ENCODE measurements at regions not wholly inside any gene's neighbourhood (a gene's known extent, or its start where the extent isn't known, plus 50 kb on each side); places are given as distances from the start of the nearest gene placed in this dataset.

DNA sequence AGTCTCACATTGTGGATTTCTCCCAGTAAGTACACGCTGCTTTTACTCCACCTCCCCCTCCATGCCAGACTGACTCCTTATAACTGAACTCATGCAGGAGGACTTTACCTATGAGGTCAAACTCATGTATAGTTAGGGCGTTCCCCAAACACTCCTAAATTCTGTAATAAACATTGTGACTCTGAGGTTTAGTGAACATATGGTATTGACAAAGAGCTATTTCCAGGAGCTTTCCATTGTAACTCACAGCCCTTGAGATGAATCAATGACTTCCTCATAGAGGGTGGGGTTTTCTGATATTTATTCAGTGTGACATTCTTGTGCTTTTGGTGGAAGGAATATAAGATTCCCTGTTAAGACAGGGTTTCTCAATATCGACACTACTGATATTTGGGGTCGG is 337.4 kb upstream of the SLC14A2 start (continued):
- TF ChIP-seq BMI1 (IDR thresholded peaks at IDR 0.05; ENCODE audit: borderline replicate concordance), result no peak
- TF ChIP-seq, protein P1, sequence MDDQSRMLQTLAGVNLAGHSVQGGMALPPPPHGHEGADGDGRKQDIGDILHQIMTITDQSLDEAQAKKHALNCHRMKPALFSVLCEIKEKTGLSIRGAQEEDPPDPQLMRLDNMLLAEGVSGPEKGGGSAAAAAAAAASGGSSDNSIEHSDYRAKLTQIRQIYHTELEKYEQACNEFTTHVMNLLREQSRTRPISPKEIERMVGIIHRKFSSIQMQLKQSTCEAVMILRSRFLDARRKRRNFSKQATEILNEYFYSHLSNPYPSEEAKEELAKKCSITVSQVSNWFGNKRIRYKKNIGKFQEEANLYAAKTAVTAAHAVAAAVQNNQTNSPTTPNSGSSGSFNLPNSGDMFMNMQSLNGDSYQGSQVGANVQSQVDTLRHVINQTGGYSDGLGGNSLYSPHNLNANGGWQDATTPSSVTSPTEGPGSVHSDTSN (IDR thresholded peaks at IDR 0.05; ENCODE audit: insufficient replicate concordance, low read depth, low read length), result no peak

DNA sequence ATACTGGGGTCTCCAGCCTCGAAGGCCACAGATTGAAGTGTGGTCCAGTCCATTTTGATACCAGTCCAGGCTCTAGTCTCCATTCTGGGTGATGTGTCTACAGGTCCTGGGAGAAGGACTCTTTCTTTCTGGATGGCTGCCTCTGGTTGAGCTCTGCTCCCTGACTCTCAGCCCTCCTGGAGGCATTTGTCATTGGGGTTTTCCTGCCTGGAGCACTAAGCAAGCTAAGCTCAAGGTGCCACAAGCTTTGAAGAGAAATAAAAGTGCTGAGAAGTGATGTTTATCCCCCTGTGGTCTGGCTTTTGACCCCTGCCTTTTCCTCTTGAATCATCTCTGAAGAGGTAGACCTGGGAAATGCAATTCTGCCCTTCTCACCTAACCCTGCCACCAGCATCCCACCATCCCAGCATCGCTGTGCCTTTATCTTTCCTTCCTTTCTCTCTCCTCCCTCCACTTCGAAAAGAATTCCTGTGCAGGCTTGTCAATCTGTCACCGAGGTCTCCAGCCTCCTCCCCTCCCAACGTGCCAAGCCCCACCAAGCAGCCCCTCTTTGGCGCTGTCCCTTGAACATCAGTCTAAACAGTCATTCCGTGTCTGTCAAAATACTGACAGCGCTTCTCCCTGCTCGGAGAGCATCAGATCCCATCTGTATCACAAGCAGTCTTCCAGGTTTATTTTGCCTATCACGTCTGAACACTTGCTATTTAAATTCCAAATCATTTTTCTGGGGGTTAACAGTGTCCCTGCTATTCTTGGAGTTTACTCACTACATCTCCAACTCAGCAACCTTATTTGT is 334.6 kb upstream of the SLC14A2 start:
- ATAC-seq, result no peak
- TF ChIP-seq FOXK2 (IDR thresholded peaks at IDR 0.05), result no peak
- no peak for TF ChIP-seq TAF1 (IDR thresholded peaks at IDR 0.05; ENCODE audit: borderline replicate concordance, low read depth, low read length)
- TF ChIP-seq NFIC (IDR thresholded peaks at IDR 0.05; ENCODE audit: low read depth, low read length), result no peak
- TF ChIP-seq POLR2AphosphoS2 (IDR thresholded peaks at IDR 0.05; ENCODE audit: low read depth, low read length), result no peak
- no peak for TF ChIP-seq SP1 (IDR thresholded peaks at IDR 0.05; ENCODE audit: low read depth, low read length)
- TF ChIP-seq MTA3 (IDR thresholded peaks at IDR 0.05; ENCODE audit: borderline replicate concordance, low read length), result no peak
- TF ChIP-seq, protein P2, sequence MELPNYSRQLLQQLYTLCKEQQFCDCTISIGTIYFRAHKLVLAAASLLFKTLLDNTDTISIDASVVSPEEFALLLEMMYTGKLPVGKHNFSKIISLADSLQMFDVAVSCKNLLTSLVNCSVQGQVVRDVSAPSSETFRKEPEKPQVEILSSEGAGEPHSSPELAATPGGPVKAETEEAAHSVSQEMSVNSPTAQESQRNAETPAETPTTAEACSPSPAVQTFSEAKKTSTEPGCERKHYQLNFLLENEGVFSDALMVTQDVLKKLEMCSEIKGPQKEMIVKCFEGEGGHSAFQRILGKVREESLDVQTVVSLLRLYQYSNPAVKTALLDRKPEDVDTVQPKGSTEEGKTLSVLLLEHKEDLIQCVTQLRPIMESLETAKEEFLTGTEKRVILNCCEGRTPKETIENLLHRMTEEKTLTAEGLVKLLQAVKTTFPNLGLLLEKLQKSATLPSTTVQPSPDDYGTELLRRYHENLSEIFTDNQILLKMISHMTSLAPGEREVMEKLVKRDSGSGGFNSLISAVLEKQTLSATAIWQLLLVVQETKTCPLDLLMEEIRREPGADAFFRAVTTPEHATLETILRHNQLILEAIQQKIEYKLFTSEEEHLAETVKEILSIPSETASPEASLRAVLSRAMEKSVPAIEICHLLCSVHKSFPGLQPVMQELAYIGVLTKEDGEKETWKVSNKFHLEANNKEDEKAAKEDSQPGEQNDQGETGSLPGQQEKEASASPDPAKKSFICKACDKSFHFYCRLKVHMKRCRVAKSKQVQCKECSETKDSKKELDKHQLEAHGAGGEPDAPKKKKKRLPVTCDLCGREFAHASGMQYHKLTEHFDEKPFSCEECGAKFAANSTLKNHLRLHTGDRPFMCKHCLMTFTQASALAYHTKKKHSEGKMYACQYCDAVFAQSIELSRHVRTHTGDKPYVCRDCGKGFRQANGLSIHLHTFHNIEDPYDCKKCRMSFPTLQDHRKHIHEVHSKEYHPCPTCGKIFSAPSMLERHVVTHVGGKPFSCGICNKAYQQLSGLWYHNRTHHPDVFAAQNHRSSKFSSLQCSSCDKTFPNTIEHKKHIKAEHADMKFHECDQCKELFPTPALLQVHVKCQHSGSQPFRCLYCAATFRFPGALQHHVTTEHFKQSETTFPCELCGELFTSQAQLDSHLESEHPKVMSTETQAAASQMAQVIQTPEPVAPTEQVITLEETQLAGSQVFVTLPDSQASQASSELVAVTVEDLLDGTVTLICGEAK (IDR thresholded peaks at IDR 0.05; ENCODE audit: borderline replicate concordance), result no peak
- no peak for TF ChIP-seq ZNF622 (IDR thresholded peaks at IDR 0.05)
- TF ChIP-seq RAD21 (IDR thresholded peaks at IDR 0.05; ENCODE audit: insufficient read depth, low read depth, low read length), result no peak
- H3K9ac ChIP-seq (ENCODE audit: control insufficient read depth, insufficient read depth, low read length), result no peak overlapping the region
- intact Hi-C loops (cut with micrococcal nuclease; ENCODE audit: unreplicated experiment), result no loop called here
- CTCF ChIA-PET, result no interaction called here
- SMC1A ChIA-PET (ENCODE audit: uncharacterized antibody, unreplicated experiment), result no interaction called here
- H3K27me3 ChIP-seq (replicated peaks in 1 of 2; ENCODE audit: control insufficient read depth in 2 of 2, insufficient read depth in 2 of 2, low read length in 1 of 2), result peaks cover 3% of the 10 kb centered on the region in 2 experiments
- no peaks in the 10 kb centered on the region for H3K79me2 ChIP-seq (ENCODE audit: control insufficient read depth, insufficient read depth, low read length)
- no peaks in the 10 kb centered on the region for H3K9me3 ChIP-seq (replicated peaks; ENCODE audit: control insufficient read depth, insufficient read depth, low read length)
- 21% methylated on average over 10 of the region's 10 CpGs for WGBS (ENCODE audit: insufficient coverage, insufficient replicate concordance, low lambda C conversion rate, missing lambda C conversion rate)
- DNase-seq (ENCODE audit: low read depth, low spot score), result no peak
- no peaks in the 10 kb centered on the region for H3K36me3 ChIP-seq (ENCODE audit: control insufficient read depth in 2 of 2, insufficient read depth in 2 of 2, low read length in 1 of 2)
- POLR2A ChIA-PET, result no interaction called here
- H3K4me2 ChIP-seq (ENCODE audit: control insufficient read depth, insufficient read depth), result no peak overlapping the region
- no TSS peak for BruUV-seq (replicated peaks)
- H4K20me1 ChIP-seq (ENCODE audit: control insufficient read depth, insufficient read depth), result no peaks in the 10 kb centered on the region
- H3K27ac ChIP-seq (ENCODE audit: control insufficient read depth, insufficient read depth), result no peak overlapping the region
- no peak overlapping the region for H2AFZ ChIP-seq (ENCODE audit: control insufficient read depth, low read depth, low read length)
- in situ Hi-C loops (cut with MboI), result no loop called here
- no peak for FAIRE-seq
- RAD21 ChIA-PET (ENCODE audit: unreplicated experiment), result no interaction called here
- H3K4me1 ChIP-seq (ENCODE audit: control insufficient read depth, insufficient read depth, low read length), result no peaks in the 10 kb centered on the region
- H3K4me3 ChIP-seq, result no peak overlapping the region

Data from GM12878 (cell line).